Bone marrow (tissue), 2 donors: ENCODE measurements at regions not wholly inside any gene's neighbourhood (a gene's known extent, or its start where the extent isn't known, plus 50 kb on each side); places are given as distances from the start of the nearest gene placed in this dataset.
A peak's percentile ranks its signal among the peaks of the same experiment; 100 is the strongest.
"Not testable (repeated sequence)": the region's sequence is repeated elsewhere in the genome, so short reads cannot be mapped to it uniquely, and the experiment has no call there.

Source experiments
- DNase-seq, 2 donors: peaks; one replicate each; lab custom pipeline; 2025; lab: John Stamatoyannopoulos, UW

GRCh38 chr2:131584380-131584779, 56.7 kb downstream of the CCDC74A start:
- peak in 1 of 2 donors; percentile 12 for DNase-seq

- DNase-seq = no peak
Measured at GRCh38 chr2:131584940-131585339, 57.3 kb downstream of the CCDC74A start.

DNA sequence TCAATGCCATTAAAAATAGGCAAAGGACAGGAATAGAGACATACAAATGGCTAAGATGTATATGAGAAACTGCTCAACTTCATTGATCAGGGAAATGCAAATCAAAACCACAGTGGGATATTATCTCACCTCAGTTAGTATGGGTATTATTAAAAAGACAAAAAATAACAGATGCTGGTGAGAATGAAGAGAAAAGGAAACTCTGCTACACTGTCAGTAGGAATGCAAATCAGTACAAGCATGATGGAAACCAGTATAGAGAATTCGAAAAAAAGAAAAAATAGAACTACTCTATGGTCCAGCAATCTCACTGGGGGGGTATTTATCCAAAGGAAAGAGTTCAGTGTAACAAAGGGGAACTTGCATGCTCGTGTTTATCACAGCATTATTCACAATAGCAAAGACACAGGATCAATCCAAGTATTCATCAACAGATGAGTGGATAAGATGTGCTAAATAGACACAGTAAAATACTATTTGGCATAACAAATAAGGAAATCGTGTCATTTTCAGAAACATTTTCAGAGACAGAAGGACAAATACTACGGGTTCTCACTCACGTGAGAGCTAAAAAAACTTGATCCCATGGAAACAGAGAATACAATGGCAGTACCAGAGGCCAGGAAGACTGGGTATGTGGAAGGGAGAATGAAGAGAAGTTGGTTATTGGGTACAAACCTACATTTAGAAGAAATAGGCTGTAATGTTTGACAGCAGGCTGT, 60.6 kb downstream of the CCDC74A start:
- DNase-seq = no peak

DNA sequence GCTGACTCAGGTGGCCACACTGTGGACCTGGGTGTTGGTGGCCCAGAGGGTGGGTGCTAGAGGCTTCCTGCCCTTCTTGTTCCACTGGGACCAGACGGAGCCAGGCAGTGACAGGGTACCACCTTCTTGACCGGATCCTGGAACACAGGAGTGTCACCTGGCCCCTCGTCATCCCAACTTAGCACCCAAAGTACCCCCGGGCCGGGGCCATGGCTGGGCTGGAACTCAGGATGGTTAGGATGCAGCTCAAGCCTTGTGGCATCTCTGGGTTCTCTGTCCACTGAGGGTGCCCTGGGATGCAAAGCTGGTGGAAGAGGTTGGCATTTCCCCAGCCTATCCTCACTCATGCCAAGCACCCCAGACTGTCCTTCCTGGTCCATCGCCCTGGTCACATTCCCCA, 61.4 kb downstream of the CCDC74A start:
- not testable (repeated sequence) for DNase-seq

- no peak for DNase-seq
Measured at GRCh38 chr2:131590366-131590765, 62.7 kb downstream of the CCDC74A start.

DNA sequence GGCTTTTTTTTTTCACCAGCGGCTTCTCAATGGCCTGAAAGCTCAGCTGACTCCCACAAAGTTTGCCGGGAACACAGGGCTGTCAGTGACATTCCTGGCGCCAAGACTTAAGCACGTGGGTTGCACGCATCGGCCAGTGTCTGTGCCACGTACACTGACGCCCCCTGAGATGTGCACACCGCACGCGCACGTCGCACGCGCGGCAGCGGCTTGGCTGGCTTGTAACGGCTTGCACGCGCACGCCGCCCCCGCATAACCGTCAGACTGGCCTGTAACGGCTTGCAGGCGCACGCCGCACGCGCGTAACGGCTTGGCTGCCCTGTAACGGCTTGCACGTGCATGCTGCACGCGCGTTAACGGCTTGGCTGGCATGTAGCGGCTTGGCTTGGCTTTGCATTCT, 63.2 kb downstream of the CCDC74A start:
- no peak for DNase-seq

DNA sequence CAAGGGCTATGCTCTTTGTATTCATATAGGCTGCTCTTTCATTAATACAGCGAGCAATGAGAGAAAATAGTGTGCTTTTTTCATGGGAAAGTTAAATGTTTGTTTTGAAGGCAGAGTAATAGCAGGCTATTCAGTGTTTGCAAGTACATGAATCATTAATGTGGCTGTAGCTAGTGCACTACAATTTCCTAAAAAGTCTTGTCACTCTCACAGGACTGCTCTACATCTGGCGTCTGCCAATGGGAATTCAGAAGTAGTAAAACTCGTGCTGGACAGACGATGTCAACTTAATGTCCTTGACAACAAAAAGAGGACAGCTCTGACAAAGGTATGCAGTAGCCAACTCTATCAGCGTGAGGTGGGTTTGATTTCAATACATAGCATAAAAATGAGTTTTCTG, 68.9 kb downstream of the CCDC74A start:
- DNase-seq = not testable (repeated sequence)

DNA sequence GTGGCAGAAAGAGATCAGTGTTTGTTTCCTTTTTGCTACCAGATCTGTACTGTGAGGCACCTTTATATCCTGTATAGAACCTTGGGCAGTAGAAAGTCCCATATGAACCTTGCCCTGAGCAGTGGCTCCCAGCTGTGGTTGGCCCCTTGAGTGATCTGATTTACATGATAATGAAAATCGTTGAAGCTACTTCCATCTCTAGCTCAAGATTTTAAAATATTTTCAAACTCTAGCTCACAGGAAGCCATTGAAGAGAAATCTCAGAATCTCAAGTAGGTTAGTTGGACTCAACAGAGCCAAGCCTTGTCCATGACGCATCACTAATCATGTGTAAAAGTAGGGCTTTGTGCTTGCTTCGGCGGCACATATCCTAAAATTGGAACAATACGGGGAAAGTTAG, 74.8 kb downstream of the CCDC74A start:
- not testable (repeated sequence) for DNase-seq

- not testable (repeated sequence) for DNase-seq
Measured at GRCh38 chr2:131604652-131605051, 77.0 kb downstream of the CCDC74A start.

- not testable (repeated sequence) for DNase-seq
Measured at GRCh38 chr2:131606366-131606765, 78.7 kb downstream of the CCDC74A start.

DNA sequence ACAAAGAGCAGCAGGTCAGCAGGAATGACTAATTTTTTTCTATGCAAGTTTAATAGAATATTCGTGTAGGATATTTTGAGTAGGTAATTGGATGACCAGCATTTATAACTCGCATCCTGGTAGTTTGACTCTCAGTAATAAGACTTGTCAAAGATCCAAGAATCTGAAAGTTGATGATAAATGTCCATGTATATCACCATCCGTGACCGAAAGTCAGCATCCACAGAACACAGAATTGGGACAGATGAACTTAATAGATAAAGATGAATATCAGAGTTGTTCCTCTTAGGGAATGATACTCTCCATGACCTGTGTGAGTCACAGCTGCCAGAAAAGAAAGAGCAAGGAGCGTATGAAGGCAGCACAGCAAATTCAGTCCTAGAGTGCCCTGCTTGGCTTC, 79.4 kb downstream of the CCDC74A start:
- DNase-seq = not testable (repeated sequence)

- not testable (repeated sequence) for DNase-seq
Measured at GRCh38 chr2:131614539-131614938, 86.9 kb downstream of the CCDC74A start.

- not testable (repeated sequence) for DNase-seq
Measured at GRCh38 chr2:131618320-131618719, 90.6 kb downstream of the CCDC74A start.

- DNase-seq = peak in 1 of 2 donors; percentile 34
Measured at GRCh38 chr2:131622874-131623273, 95.2 kb downstream of the CCDC74A start.

DNA sequence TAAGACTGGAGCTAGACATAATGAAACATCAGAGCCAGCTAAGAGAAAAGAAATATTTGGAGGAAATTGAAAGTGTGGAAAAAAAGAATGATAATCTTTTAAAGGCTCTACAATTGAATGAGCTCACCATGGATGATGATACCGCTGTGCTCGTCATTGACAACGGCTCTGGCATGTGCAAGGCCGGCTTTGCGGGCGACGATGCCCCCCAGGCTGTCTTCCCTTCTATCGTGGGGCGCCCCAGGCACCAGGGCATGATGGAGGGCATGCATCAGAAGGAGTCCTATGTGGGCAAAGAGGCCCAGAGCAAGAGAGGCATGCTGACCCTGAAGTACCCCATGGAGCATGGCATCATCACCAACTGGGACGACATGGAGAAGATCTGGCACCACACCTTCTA, 98.3 kb downstream of the CCDC74A start:
- not testable (repeated sequence) for DNase-seq

DNA sequence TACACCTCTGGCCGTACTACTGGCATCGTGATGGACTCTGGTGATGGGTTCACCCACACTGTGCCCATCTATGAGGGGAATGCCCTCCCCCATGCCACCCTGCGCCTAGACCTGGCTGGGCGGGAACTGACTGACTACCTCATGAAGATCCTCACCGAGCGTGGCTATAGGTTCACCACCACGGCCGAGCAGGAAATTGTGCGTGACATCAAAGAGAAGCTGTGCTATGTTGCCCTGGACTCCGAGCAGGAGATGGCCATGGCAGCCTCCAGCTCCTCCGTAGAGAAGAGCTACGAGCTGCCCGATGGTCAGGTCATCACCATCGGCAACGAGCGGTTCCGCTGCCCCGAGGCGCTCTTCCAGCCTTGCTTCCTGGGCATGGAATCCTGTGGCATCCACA, 98.9 kb downstream of the CCDC74A start:
- DNase-seq = not testable (repeated sequence)

DNA sequence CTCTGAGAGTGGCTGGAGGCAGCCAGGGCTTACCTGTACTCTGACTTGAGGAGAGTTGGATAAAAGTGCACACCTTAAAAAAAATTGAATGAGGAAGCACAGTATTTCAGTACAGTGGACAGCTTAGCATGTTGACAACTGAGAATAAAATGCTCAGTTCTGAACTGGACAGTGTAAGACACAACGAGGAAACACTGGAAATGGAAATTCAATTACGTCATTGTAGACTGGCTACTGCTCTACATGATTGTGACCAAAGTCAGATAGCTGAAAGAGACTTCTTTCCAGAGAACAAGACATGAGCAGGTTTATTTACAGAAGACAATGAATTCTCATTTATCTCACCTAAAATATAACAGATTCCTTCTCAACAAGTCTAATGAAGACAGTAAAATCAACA, 100.1 kb downstream of the CCDC74A start:
- not testable (repeated sequence) for DNase-seq

DNA sequence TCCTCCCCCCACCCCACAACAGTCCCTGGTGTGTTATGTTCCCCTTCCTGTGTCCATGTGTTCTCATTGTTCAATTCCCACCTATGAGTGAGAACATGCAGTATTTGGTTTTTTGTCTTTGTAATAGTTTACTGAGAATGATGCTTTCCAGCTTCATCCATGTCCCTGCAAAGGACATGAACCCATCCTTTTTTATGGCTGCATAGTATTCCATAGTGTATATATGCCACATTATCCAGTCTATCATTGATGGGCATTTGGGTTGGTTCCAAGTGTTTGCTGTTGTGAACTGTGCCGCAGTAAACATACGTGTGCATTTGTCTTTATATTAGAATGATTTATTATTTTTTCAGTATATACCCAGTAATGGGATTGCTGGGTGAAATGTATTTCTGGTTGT, 104.0 kb downstream of the CCDC74A start:
- DNase-seq = not testable (repeated sequence)

DNA sequence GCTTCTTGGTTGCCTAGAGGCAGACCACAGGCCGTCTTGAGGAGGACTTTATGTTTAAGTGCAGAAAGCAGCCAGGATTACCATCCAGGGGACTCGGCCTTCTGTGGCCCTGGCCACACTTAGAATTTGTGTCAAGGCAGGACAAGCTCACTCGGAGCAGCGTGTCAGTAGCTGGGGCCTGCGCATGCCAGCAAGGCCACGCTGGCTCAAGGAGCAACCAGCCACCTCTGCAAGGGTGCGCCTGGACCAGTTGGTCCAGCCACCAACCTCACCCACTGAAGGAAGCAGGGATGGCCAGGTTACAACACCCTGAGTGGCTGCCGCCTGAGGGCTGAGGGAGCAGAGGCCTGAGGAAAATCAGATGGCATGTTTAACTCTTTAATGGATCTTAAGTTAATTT, 105.7 kb downstream of the CCDC74A start:
- not testable (repeated sequence) for DNase-seq

DNA sequence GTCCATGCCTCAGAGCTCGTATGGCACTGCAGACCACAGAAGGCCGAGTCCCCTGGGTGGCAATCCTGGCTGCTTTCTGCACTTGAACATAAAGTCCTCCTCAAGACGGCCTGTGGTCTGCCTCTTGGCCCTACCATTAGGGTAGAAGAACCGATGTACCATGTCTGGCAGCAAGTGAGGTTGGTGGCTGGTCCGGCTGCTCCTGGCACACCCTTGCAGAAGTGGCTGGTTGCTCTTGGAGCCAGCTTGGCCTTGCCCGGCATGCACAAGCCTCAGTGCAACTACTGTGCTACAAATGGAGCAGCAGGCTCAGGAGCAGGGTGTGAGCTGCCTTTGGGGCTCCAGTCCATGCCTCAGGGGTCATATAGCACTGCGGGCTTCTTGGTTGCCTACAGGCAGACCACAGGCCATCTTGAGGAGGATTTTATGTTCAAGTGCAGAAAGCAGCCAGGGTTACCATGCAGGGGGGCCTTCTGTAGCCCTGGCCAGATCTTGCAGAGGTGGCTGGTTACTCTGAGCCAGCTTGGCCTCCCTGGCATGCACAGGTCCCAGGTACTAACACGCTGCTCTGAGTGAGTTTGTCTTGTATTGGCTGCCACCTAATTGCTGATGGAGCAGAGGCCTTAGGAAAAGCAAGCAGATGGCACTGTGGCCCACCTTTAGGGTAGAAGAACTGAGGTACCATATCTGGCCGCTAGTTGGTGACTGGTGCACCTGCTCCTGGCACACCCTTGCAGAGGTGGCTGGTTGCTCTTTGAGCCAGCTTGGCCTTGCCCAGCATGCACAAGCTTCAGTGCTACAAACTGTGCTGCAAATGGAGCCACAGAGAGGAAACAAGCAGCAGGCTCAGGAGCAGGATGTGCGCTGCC, 106.4 kb downstream of the CCDC74A start:
- DNase-seq = not testable (repeated sequence)

DNA sequence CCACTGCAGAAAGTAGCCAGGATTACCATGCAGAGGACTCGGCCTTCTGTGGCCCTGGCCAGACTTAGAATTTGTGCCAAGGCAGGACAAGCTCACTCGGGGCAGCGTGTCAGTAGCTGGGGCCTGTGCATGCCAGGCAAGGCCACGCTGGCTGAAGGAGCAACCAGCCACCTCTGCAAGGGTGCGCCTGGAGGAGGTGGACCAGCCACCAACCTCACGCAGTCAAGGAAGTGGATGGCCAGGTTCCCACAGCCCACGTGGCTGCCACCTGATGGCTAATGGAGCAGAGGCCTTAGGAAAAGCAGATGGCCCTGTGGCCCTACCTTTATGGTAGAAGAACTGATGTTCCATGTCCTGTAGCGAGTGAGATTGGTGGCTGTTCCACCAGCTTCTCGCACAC, 107.9 kb downstream of the CCDC74A start:
- DNase-seq = no peak

GRCh38 chr2:131636704-131637308, 109.1 kb downstream of the CCDC74A start:
- not testable (repeated sequence) for DNase-seq
